Colonic mucosa (tissue), 4 donors: ENCODE measurements at regions not wholly inside any gene's neighbourhood (a gene's known extent, or its start where the extent isn't known, plus 50 kb on each side); places are given as distances from the start of the nearest gene placed in this dataset.
"Not testable (repeated sequence)": the region's sequence is repeated elsewhere in the genome, so short reads cannot be mapped to it uniquely, and the experiment has no call there.

Experiments used
- DNase-seq: peaks from one replicate; pipeline ENCODE4 v3.0.0-alpha.2; 2020
- H3K27ac ChIP-seq: fragments of 200-600 bp; one replicate; pipeline ENCODE4 v1.8.0; 2021
- H3K27me3 ChIP-seq: fragments of 200-600 bp; one replicate; pipeline ENCODE4 v1.8.0; 2021
- H3K36me3 ChIP-seq: fragments of 200-600 bp; one replicate; pipeline ENCODE4 v1.8.0; 2021
- H3K4me1 ChIP-seq: fragments of 200-600 bp; one replicate; pipeline ENCODE4 v1.8.0; 2021; ENCODE audit warnings: mild to moderate bottlenecking
- H3K4me3 ChIP-seq: fragments of 200-600 bp; one replicate; pipeline ENCODE4 v1.8.0; 2021
- H3K9ac ChIP-seq, 2 donors: one replicate each; pipeline ENCODE4 v1.7.0; 2013; ENCODE audit warnings: control low read depth in 2 of 2, low read depth in 2 of 2, low read length in 2 of 2
- H3K9me3 ChIP-seq: fragments of 200-600 bp; one replicate; pipeline ENCODE4 v1.8.0; 2021
- CTCF ChIP-seq: fragments of 200-600 bp; IDR thresholded peaks from one replicate; pipeline ENCODE4 v1.8.0; 2022; ENCODE audit warnings: antibody characterized with exemption, mild to moderate bottlenecking
- intact Hi-C: fragments of 100-400 bp; cut with DNase I; formaldehyde crosslinking; loops from one replicate; pipeline ENCODE4 v1.14.1; 2022
- donor health status: healthy.
- donor health status: DM: no; HTN: no; CAD: no.
- donor health status: DM: no; HTN: no; CAD: no.

GRCh38 chr3:39733804-39734203, 75.6 kb upstream of the MYRIP start:
- no peak for DNase-seq
- no peak overlapping the region for H3K9ac ChIP-seq

GRCh38 chr3:39739658-39740057, 69.8 kb upstream of the MYRIP start:
- H3K9me3 ChIP-seq, H3K4me1 ChIP-seq, DNase-seq, H3K27me3 ChIP-seq, intact Hi-C loops, H3K9ac ChIP-seq, H3K36me3 ChIP-seq, H3K4me3 ChIP-seq, H3K27ac ChIP-seq: not testable (repeated sequence)

More at GRCh38 chr3:39733804-39734203, 75.6 kb upstream of the MYRIP start:
- H3K27me3 ChIP-seq: no peaks in the 10 kb centered on the region
- intact Hi-C loops: no loop called here
- H3K27ac ChIP-seq: no peak overlapping the region
- H3K9me3 ChIP-seq: no peaks in the 10 kb centered on the region
- H3K4me1 ChIP-seq: no peaks in the 10 kb centered on the region
- no peak for TF ChIP-seq CTCF
- H3K36me3 ChIP-seq: no peaks in the 10 kb centered on the region
- H3K4me3 ChIP-seq: no peak overlapping the region

GRCh38 chr3:39744746-39745145, 64.7 kb upstream of the MYRIP start:
- intact Hi-C loops: no loop called here
- TF ChIP-seq CTCF: no peak

GRCh38 chr3:39748002-39748401, 61.4 kb upstream of the MYRIP start:
- intact Hi-C loops: no loop called here
- DNase-seq: no peak
- Histone ChIP-seq H3K27ac (no peak overlapping the region), H3K9ac (no peak overlapping the region), H3K4me3 (no peak overlapping the region), H3K4me1 (no peaks in the 10 kb centered on the region), H3K27me3 (no peaks in the 10 kb centered on the region), H3K9me3 (no peaks in the 10 kb centered on the region), H3K36me3 (no peaks in the 10 kb centered on the region)
- TF ChIP-seq CTCF: no peak

More at GRCh38 chr3:39744746-39745145, 64.7 kb upstream of the MYRIP start:
- H3K27ac ChIP-seq: no peak overlapping the region
- no peak overlapping the region for H3K9ac ChIP-seq
- no peaks in the 10 kb centered on the region for H3K9me3 ChIP-seq
- no peaks in the 10 kb centered on the region for H3K4me1 ChIP-seq
- no peaks in the 10 kb centered on the region for H3K36me3 ChIP-seq
- DNase-seq: no peak
- H3K4me3 ChIP-seq: no peak overlapping the region
- H3K27me3 ChIP-seq: no peaks in the 10 kb centered on the region

GRCh38 chr3:39748763-39749162, 60.6 kb upstream of the MYRIP start:
- no peak overlapping the region for H3K9ac ChIP-seq

GRCh38 chr3:39750712-39751111, 58.7 kb upstream of the MYRIP start:
- Histone ChIP-seq H3K27ac (no peak overlapping the region), H3K4me3 (no peak overlapping the region), H3K9me3 (no peaks in the 10 kb centered on the region), H3K9ac (no peak overlapping the region), H3K4me1 (no peaks in the 10 kb centered on the region), H3K36me3 (no peaks in the 10 kb centered on the region), H3K27me3 (no peaks in the 10 kb centered on the region)
- intact Hi-C loops: no loop called here
- TF ChIP-seq CTCF: no peak
- DNase-seq: no peak

More at GRCh38 chr3:39748763-39749162, 60.6 kb upstream of the MYRIP start:
- intact Hi-C loops: no loop called here
- no peaks in the 10 kb centered on the region for H3K9me3 ChIP-seq
- no peaks in the 10 kb centered on the region for H3K4me1 ChIP-seq
- H3K27me3 ChIP-seq: no peaks in the 10 kb centered on the region
- no peak overlapping the region for H3K27ac ChIP-seq
- TF ChIP-seq CTCF: no peak
- no peaks in the 10 kb centered on the region for H3K36me3 ChIP-seq
- DNase-seq: no peak
- H3K4me3 ChIP-seq: no peak overlapping the region
